ENCODE measurements at regions not wholly inside any gene's neighbourhood (a gene's known extent, or its start where the extent isn't known, plus 50 kb on each side); places are given as distances from the start of the nearest gene placed in this dataset.

GRCh38 chr15:91765660-91766059 lies 87.8 kb upstream of the SLCO3A1 start:
- no peak for DNase-seq

GRCh38 chr15:91769476-91769875 lies 84.0 kb upstream of the SLCO3A1 start:
- DNase-seq: no peak

GRCh38 chr15:91769894-91770293 lies 83.6 kb upstream of the SLCO3A1 start:
- no peak for DNase-seq

DNA sequence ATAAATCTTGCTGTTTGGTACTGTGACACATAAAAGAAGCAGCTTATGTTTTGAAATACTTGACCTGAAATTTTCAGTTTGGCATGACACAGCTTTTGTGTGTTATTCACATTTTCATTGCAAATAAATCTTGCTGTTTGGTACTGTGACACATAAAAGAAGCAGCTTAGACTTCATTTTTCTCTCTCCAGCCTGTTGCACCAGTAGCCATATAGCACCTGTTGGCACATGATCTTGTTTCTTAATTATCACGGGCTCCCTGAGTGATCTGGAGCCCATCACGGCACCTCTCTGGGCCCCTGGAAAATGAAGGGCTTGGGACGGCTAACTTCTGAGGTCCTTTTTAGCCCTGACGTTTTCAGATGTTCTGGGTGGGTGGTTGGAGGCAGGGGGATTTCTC lies 77.4 kb upstream of the SLCO3A1 start:
- DNase-seq: no peak

- no peak for DNase-seq
These were observed 73.5 kb upstream of the SLCO3A1 start for GRCh38 chr15:91779960-91780359.

DNA sequence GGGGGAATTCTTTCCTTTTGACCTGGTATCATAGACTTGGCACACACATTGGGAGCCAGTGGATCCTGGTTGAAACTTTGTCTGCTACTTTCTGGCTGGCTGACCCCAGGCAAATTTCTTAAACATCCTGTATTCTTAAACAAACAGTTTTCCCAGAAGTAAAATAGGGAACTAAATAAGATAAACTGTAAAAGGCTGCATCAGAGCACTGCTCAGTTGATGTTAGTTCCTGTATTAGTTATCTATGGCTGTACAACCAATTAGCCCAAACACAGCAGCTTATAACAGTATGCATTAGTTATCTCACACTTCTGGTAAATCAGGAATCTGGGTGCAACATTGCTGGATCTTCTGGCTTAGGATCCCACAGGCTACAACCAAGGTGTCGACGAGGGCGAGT lies 73.1 kb upstream of the SLCO3A1 start:
- no peak for DNase-seq

GRCh38 chr15:91782221-91782620 lies 71.3 kb upstream of the SLCO3A1 start:
- DNase-seq: no peak

DNA sequence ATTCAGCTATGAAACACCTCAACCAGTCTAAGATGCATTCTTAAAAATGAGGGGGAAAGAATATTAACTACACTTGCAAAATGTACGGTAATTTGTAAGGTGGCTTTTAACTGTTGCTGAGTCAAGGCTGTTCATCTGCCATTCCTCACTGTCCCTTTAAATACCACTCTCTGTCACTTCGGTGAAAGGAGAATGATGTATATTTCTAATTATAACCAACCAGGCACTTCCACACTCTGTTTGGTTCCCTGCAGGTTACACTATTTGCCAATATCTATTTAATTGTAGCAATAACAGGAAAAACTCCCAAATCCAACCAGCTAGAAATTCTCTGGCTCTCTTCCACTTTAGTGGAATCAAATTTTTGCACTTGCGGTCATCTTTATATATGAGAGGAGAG lies 70.5 kb upstream of the SLCO3A1 start:
- DNase-seq: no peak

GRCh38 chr15:91783451-91783850 lies 70.1 kb upstream of the SLCO3A1 start:
- no peak for DNase-seq

- no peak for DNase-seq
These were observed 68.4 kb upstream of the SLCO3A1 start for GRCh38 chr15:91784973-91785709.

- no peak for DNase-seq
These were observed 66.3 kb upstream of the SLCO3A1 start for GRCh38 chr15:91787198-91787597.

DNA sequence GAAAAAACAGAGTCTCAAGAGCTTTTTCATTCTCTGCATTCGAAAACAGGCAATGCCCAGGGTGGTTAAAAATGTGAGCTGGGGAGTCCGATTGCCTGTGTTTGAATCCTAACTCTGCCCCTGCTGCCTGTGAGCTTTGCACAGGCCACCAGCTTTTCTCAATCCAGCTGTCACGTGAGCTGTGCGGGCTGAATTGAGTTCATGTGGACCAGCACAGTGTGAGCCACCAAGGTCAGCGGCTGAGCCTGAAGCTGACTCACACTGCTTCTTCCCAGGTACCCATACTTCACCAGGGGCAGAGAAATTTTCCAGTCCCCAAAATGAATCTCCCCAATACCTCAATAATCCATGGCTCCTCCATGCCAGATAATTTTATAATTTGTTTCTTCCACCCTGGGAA lies 64.4 kb upstream of the SLCO3A1 start:
- no peak for DNase-seq

DNA sequence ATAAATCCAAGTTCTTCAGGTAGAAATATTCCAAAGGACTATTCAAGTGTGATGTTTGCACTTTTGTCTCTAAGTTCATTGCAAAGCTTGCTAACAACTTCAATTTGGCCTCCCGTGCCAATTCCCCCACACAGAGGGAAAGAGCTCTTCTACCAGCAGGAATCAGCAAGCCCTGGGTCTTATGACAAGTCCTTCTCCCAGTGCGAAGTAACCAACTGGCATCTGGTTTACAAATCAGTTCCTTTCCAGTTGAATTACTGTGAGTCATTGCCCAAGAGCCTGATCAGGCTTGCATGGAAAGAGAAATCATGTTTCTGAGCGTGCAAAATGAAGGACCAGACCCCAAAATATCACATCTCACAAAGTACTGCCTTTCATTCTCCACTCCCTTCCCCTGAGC lies 62.7 kb upstream of the SLCO3A1 start:
- no peak for DNase-seq

DNA sequence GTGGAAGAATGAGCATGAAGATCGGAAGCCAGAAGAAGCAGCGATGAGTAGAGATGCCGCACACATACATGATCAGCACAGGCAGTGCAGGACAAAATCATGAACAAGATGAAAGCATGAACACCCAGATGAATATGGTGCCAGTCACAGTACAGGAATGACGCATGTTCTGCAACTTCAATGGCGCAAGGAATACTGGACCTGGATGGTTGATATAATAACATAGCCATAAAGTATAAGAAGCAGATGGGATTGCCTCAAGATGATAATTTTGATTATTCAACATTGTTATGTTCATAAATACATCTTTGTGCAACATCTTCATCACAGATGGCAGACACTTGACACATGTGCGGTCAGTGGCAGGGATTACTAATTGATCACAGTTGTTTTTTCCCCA lies 59.7 kb upstream of the SLCO3A1 start:
- DNase-seq: no peak

DNA sequence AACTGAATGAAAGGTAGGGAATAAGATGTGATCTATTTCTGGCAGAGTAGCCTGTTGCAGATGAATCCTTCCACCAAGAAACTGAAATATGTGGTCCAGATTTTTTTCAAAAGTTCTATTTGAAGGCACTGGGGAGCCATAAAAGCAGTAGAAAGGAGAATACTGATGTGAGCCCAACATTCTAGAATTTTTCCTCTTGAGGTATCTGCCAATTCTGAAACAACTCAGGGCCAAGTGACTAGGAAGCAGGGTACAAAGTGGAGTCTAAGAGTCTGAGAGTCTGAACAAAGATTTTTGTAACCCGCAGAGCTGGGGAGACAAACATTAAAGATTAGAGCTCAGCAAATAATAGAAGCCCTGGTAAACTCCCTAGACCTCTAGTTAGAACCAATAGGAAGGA lies 58.3 kb upstream of the SLCO3A1 start:
- no peak for DNase-seq

DNA sequence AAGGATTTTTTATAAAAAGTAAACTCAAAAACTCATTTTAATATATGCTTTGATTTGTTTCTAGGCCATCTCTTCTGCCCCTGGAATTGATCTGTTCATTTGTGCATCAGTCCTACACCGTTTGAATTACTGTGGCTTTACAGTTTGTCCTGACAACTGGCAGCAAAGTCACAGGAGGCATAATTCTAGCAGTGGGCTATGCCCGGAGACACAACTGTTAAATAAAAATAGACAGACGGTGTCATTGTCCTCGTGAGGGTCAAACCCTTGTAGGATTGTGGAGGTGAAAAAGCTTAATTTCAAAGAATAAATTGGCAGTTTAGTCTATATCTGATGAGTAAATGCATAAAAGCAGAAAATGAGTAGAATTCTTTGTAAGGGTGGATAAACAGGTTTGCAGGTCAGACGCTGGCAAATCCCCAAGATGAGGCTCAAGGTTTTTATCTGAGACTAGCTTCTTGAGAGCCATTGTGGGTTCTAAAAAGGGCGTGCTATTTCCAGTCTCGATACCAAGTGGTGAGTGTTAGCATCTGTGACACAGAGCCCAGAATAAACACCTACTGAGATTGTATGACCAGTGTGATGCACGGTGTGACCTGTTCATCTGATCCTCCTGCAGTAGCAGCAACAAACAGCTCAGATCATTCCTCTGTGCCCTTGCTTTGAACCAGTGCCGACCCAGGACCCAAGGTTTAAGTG lies 51.5 kb upstream of the SLCO3A1 start:
- DNase-seq: no peak

DNA sequence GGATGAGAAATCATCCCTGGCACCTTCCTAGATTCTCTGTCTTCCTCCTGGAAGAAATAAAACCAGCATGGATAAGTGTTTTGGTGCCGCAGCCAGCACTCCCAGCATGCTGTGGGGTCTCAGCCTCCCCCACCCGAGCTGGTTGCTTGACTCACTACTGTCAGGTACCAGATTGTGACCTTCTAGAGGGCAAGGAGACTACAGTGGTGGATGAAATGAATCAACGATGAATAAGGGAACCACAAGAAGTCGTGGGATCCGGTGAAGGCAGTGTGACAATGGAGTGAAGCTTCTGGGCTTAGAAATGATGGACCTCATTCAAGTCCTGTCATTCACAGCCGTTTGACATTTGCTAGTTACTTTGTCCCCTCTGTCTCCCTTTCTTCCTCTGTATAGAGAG lies 50.2 kb upstream of the SLCO3A1 start:
- DNase-seq: no peak
